Cerebellar nuclear complex (tissue), 1 donor: ENCODE measurements at regions not wholly inside any gene's neighbourhood (a gene's known extent, or its start where the extent isn't known, plus 50 kb on each side); places are given as distances from the start of the nearest gene placed in this dataset.
"Not testable (repeated sequence)": the region's sequence is repeated elsewhere in the genome, so short reads cannot be mapped to it uniquely, and the experiment has no call there.

Experiments
- DNase-seq, 2 experiments: peaks; one replicate each; lab custom pipeline; 2025; lab: John Stamatoyannopoulos, UW

- no peak for DNase-seq
Measured at GRCh38 chr2:184993746-184994145, 395.4 kb downstream of the ZNF804A start.

GRCh38 chr2:185006481-185006880 lies 408.2 kb downstream of the ZNF804A start:
- DNase-seq, result no peak

GRCh38 chr2:185012643-185013042 lies 414.3 kb downstream of the ZNF804A start:
- no peak for DNase-seq

GRCh38 chr2:185014076-185014475 lies 415.7 kb downstream of the ZNF804A start:
- DNase-seq, result no peak

GRCh38 chr2:185025891-185026290 lies 427.6 kb downstream of the ZNF804A start:
- not testable (repeated sequence) for DNase-seq

GRCh38 chr2:185035906-185036305 lies 437.6 kb downstream of the ZNF804A start:
- peak in 1 of 2 experiments; percentile 36 for DNase-seq

- no peak for DNase-seq
Measured at GRCh38 chr2:185044323-185044874, 446.1 kb downstream of the ZNF804A start.

GRCh38 chr2:185050804-185051203 lies 452.5 kb downstream of the ZNF804A start:
- DNase-seq, result no peak

GRCh38 chr2:185063761-185064160 lies 465.4 kb downstream of the ZNF804A start:
- no peak for DNase-seq

GRCh38 chr2:185066128-185066527 lies 467.8 kb downstream of the ZNF804A start:
- no peak for DNase-seq

- no peak for DNase-seq
Measured at GRCh38 chr2:185069107-185069506, 470.8 kb downstream of the ZNF804A start.

- DNase-seq, result no peak
Measured at GRCh38 chr2:185074156-185074555, 475.8 kb downstream of the ZNF804A start.

- no peak for DNase-seq
Measured at GRCh38 chr2:185082749-185083148, 484.4 kb downstream of the ZNF804A start.

GRCh38 chr2:185108588-185108987 lies 510.3 kb downstream of the ZNF804A start:
- no peak for DNase-seq

GRCh38 chr2:185127412-185127811 lies 529.1 kb downstream of the ZNF804A start:
- no peak for DNase-seq

- DNase-seq, result no peak
Measured at GRCh38 chr2:185128346-185128745, 530.0 kb downstream of the ZNF804A start.

- DNase-seq, result no peak
Measured at GRCh38 chr2:185128996-185129395, 530.7 kb downstream of the ZNF804A start.

GRCh38 chr2:185130685-185131084 lies 532.4 kb downstream of the ZNF804A start:
- DNase-seq, result no peak

- DNase-seq, result no peak
Measured at GRCh38 chr2:185132501-185133041, 534.2 kb downstream of the ZNF804A start.

- no peak for DNase-seq
Measured at GRCh38 chr2:185137700-185138099, 539.4 kb downstream of the ZNF804A start.

GRCh38 chr2:185142677-185143076 lies 544.3 kb downstream of the ZNF804A start:
- no peak for DNase-seq

GRCh38 chr2:185144159-185144919 lies 546.0 kb downstream of the ZNF804A start:
- no peak for DNase-seq

GRCh38 chr2:185145316-185146121 lies 547.2 kb downstream of the ZNF804A start:
- DNase-seq, result no peak
